WTC11 (cell line): ENCODE measurements at regions not wholly inside any gene's neighbourhood (a gene's known extent, or its start where the extent isn't known, plus 50 kb on each side); places are given as distances from the start of the nearest gene placed in this dataset.

Experiments used
- ATAC-seq: fragments of 200-7000 bp; cut with Tn5 transposase; 2 replicates; pipeline ENCODE4 v1.10.0; 2021; ENCODE audit warnings: mild to moderate bottlenecking, moderate library complexity
- CTCF ChIA-PET: fragments of 300-600 bp; sonication (Branson Sonifier 250); formaldehyde crosslinking; loops from one replicate; lab custom pipeline; 2021; ENCODE audit warnings: antibody characterized with exemption; lab: Charles Lee
- POLR2A ChIA-PET: fragments of 350-600 bp; sonication (Branson Sonifier 250); formaldehyde crosslinking; loops from one replicate; lab custom pipeline; 2021; ENCODE audit warnings: antibody characterized with exemption; lab: Charles Lee
- DNase-seq: peaks from one replicate; pipeline ENCODE4 v3.0.0; 2021; ENCODE audit warnings: low spot score
- H3K27ac Mint-ChIP-seq: 2 replicates; pipeline ENCODE4 v1.8.0; 2021; ENCODE audit warnings: mixed read lengths
- H3K27me3 Mint-ChIP-seq: 2 replicates; pipeline ENCODE4 v1.8.0; 2021; ENCODE audit warnings: low read depth, mild to moderate bottlenecking, moderate library complexity, mixed read lengths
- H3K36me3 Mint-ChIP-seq: 2 replicates; pipeline ENCODE4 v1.8.0; 2021; ENCODE audit warnings: mixed read lengths
- H3K4me1 Mint-ChIP-seq: 2 replicates; pipeline ENCODE4 v1.8.0; 2022; ENCODE audit warnings: mixed read lengths
- H3K4me3 Mint-ChIP-seq: 2 replicates; pipeline ENCODE4 v1.8.0; 2021; ENCODE audit warnings: mild to moderate bottlenecking, moderate library complexity, mixed read lengths
- H3K9me3 Mint-ChIP-seq: 2 replicates; pipeline ENCODE4 v1.8.0; 2021; ENCODE audit warnings: mixed read lengths
- ATF2 ChIP-seq: sonication (generic); formaldehyde crosslinking; IDR thresholded peaks from 2 replicates; pipeline ENCODE4 v1.8.1; 2022; ENCODE audit warnings: low read depth, missing genetic modification reagents, borderline replicate concordance
- CTCF ChIP-seq: fragments of 200-600 bp; IDR thresholded peaks from 2 replicates; pipeline ENCODE4 v1.8.0; 2022; ENCODE audit warnings: antibody characterized with exemption
- ELF4 ChIP-seq: sonication (generic); formaldehyde crosslinking; IDR thresholded peaks from 2 replicates; pipeline ENCODE4 v1.8.1; 2022; ENCODE audit warnings: low read depth, mild to moderate bottlenecking, moderate library complexity, missing genetic modification reagents
- ERG ChIP-seq: fragments of 250-450 bp; sonication (Bioruptor Pico); IDR thresholded peaks from 2 replicates; pipeline ENCODE4 v1.8.0; 2021; ENCODE audit warnings: mild to moderate bottlenecking
- GRHL2 ChIP-seq: fragments of 250-450 bp; sonication (Bioruptor Pico); IDR thresholded peaks from 2 replicates; pipeline ENCODE4 v1.8.0; 2022; ENCODE audit warnings: mild to moderate bottlenecking, moderate library complexity; ENCODE audit not compliant: insufficient replicate concordance, severe bottlenecking
- IRF1 ChIP-seq: sonication (generic); formaldehyde crosslinking; IDR thresholded peaks from 2 replicates; pipeline ENCODE4 v1.8.0; 2023; ENCODE audit warnings: missing genetic modification reagents
- PRDM15 ChIP-seq: sonication (generic); formaldehyde crosslinking; IDR thresholded peaks from 2 replicates; pipeline ENCODE4 v1.8.0; 2022; ENCODE audit warnings: missing genetic modification reagents
- PRRX2 ChIP-seq: fragments of 250-450 bp; sonication (Bioruptor Pico); IDR thresholded peaks from 2 replicates; pipeline ENCODE4 v1.8.0; 2021; ENCODE audit warnings: mild to moderate bottlenecking
- RELA ChIP-seq: sonication (generic); formaldehyde crosslinking; IDR thresholded peaks from 2 replicates; pipeline ENCODE4 v1.8.1; 2022; ENCODE audit warnings: missing genetic modification reagents, mild to moderate bottlenecking, borderline replicate concordance
- RORB ChIP-seq: fragments of 250-450 bp; sonication (Bioruptor Pico); IDR thresholded peaks from 2 replicates; pipeline ENCODE4 v1.9.0; 2021; ENCODE audit warnings: mild to moderate bottlenecking
- SMAD4 ChIP-seq: sonication (generic); formaldehyde crosslinking; IDR thresholded peaks from 2 replicates; pipeline ENCODE4 v1.8.0; 2022; ENCODE audit warnings: mild to moderate bottlenecking, missing genetic modification reagents
- STAT6 ChIP-seq: sonication (generic); formaldehyde crosslinking; conservative IDR thresholded peaks from 2 replicates; pipeline ENCODE4 v1.8.1; 2023; ENCODE audit warnings: mild to moderate bottlenecking, low read depth, missing genetic modification reagents, moderate library complexity
- ZBTB21 ChIP-seq: sonication (generic); formaldehyde crosslinking; IDR thresholded peaks from 2 replicates; pipeline ENCODE4 v1.8.1; 2023; ENCODE audit warnings: mild to moderate bottlenecking, missing genetic modification reagents, borderline replicate concordance
- ZNF138 ChIP-seq: sonication (generic); formaldehyde crosslinking; conservative IDR thresholded peaks from 2 replicates; pipeline ENCODE4 v1.8.1; 2022; ENCODE audit warnings: mild to moderate bottlenecking, moderate library complexity, missing genetic modification reagents
- TF ChIP-seq, protein P1 (sequence below): sonication (generic); formaldehyde crosslinking; IDR thresholded peaks from 2 replicates; pipeline ENCODE4 v1.8.1; 2022; ENCODE audit warnings: low read depth, mild to moderate bottlenecking, moderate library complexity, missing genetic modification reagents, borderline replicate concordance
- TF ChIP-seq, protein P2 (sequence below): sonication (generic); formaldehyde crosslinking; IDR thresholded peaks from 2 replicates; pipeline ENCODE4 v1.8.1; 2023; ENCODE audit warnings: mild to moderate bottlenecking, missing genetic modification reagents

GRCh38 chr2:145731467-145731866 is 1211.5 kb upstream of the ZEB2 start:
- ChIA-PET CTCF (no interaction called here), POLR2A (no interaction called here)
- DNase-seq (no peak), ATAC-seq (no peak)
- no peak overlapping the region for H3K27ac Mint-ChIP-seq
- TF ChIP-seq RORB: no peak
- TF ChIP-seq, protein P1, sequence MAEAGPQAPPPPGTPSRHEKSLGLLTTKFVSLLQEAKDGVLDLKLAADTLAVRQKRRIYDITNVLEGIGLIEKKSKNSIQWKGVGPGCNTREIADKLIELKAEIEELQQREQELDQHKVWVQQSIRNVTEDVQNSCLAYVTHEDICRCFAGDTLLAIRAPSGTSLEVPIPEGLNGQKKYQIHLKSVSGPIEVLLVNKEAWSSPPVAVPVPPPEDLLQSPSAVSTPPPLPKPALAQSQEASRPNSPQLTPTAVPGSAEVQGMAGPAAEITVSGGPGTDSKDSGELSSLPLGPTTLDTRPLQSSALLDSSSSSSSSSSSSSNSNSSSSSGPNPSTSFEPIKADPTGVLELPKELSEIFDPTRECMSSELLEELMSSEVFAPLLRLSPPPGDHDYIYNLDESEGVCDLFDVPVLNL (CRISPR knock-in tag): no peak
- H3K9me3 Mint-ChIP-seq: peaks cover 4% of the 10 kb centered on the region; the same call in 1 of the 2 replicates
- H3K4me1 Mint-ChIP-seq: peaks cover 5% of the 10 kb centered on the region
- no peaks in the 10 kb centered on the region for H3K36me3 Mint-ChIP-seq
- H3K27me3 Mint-ChIP-seq: no peaks in the 10 kb centered on the region
- H3K4me3 Mint-ChIP-seq: no peak overlapping the region

DNA sequence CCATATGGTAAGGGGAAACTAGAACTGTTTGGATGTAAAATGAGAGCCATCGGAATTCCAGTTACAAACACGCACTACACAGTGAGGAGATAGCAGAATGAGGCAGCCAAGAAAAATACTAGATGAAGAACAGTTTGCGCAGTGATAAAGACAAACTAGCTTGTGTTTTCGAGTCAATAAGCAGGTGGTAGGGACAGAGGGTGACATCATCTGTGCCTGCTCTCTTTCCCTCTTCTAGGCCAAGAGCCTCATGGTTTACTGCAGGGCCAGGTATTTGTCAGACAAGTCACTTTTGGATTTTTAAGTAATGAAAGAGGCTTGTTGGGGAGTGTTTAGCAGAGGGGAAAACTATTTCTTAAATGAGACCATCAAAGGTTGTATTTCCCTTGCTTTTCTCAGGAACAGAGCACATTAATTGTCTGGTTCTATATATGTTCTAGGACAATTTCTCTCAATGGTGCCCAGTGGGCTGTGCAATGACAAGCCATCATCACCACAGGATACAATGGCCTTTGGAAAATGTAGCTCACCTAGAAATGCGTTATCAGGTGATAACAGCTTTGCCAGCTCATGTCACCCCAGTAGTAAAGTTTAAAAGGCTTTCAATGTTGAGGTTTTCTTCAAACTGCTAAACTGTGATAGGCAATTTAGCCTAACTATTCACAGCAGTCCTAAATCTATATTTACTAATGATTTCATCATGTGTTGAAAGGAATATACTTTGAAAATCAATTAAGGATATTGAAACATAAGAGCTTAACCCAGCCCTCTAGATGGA is 1210.3 kb upstream of the ZEB2 start:
- no peak for DNase-seq
- ATAC-seq: no peak
- H3K27ac Mint-ChIP-seq: no peak overlapping the region
- peaks cover under 1% of the 10 kb centered on the region for H3K4me1 Mint-ChIP-seq
- H3K4me3 Mint-ChIP-seq: no peak overlapping the region
- peaks cover 7% of the 10 kb centered on the region; the same call in 1 of the 2 replicates for H3K9me3 Mint-ChIP-seq
- TF ChIP-seq ATF2 (CRISPR knock-in tag) (no peak), SMAD4 (CRISPR knock-in tag) (no peak), PRRX2 (CRISPR knock-in tag) (no peak), ZBTB21 (CRISPR knock-in tag) (no peak), CTCF (no peak), GRHL2 (CRISPR knock-in tag) (no peak), ELF4 (CRISPR knock-in tag) (no peak), STAT6 (no peak), RELA (CRISPR knock-in tag) (no peak), ZNF138 (CRISPR knock-in tag) (no peak), ERG (CRISPR knock-in tag) (no peak), IRF1 (CRISPR knock-in tag) (no peak), PRDM15 (CRISPR knock-in tag) (no peak)
- TF ChIP-seq, protein P2, sequence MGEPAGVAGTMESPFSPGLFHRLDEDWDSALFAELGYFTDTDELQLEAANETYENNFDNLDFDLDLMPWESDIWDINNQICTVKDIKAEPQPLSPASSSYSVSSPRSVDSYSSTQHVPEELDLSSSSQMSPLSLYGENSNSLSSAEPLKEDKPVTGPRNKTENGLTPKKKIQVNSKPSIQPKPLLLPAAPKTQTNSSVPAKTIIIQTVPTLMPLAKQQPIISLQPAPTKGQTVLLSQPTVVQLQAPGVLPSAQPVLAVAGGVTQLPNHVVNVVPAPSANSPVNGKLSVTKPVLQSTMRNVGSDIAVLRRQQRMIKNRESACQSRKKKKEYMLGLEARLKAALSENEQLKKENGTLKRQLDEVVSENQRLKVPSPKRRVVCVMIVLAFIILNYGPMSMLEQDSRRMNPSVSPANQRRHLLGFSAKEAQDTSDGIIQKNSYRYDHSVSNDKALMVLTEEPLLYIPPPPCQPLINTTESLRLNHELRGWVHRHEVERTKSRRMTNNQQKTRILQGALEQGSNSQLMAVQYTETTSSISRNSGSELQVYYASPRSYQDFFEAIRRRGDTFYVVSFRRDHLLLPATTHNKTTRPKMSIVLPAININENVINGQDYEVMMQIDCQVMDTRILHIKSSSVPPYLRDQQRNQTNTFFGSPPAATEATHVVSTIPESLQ (CRISPR knock-in tag): no peak
- no peaks in the 10 kb centered on the region for H3K36me3 Mint-ChIP-seq
- H3K27me3 Mint-ChIP-seq: no peaks in the 10 kb centered on the region
- ChIA-PET CTCF (no interaction called here), POLR2A (no interaction called here)
